ENCODE measurements at regions not wholly inside any gene's neighbourhood (a gene's known extent, or its start where the extent isn't known, plus 50 kb on each side); places are given as distances from the start of the nearest gene placed in this dataset.

DNA sequence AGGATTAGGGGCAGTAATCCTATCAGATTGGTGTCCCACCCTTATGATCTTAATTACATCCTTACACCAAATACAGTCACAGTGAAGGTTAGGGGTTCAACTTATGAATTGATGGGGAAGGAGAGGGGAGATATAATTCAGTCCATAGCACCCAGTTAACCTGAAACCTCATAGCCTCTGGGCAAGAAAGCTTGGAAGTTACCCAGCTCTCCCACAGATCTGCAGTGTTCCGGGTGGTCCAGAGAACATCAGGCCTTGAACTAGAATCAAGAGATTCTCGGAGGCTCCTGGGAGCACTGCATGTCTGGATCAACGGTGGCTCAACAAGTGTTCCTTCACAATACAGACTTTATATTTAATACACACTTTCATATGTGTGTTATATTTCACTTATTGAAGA, 392.6 kb upstream of the MARCKS start:
- no peak for TF ChIP-seq CTCF (IDR thresholded peaks at IDR 0.05; ENCODE audit: low read depth, low read length)
- Histone ChIP-seq H3K4me3 (ENCODE audit: low read depth, low read length) (no peak overlapping the region), H3K27me3 (no peaks in the 10 kb centered on the region), H3K4me1 (peaks cover 3% of the 10 kb centered on the region), H3K9me3 (no peaks in the 10 kb centered on the region), H3K36me3 (no peaks in the 10 kb centered on the region)
- no peak for DNase-seq

DNA sequence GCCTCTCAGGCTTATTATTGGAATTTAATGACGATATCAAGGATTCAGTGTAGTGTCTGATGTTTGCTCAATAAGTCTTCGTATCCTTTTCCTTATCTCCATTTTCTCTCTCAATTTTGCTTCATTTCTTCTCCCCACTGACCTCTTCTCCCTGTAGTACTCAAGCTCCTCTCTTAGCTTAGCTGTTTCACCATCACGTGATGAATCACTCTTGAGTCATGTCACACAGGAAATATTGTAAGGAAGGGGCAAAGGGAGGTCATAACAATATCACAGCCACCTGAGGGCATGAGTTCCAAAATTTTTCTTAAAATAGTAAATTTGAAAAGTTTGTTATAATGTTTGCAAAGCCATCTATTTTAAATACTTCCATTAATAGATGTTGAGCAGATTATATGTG, 392.2 kb upstream of the MARCKS start:
- DNase-seq: no peak
- no peak for TF ChIP-seq CTCF (IDR thresholded peaks at IDR 0.05; ENCODE audit: low read depth, low read length)
- H3K4me1 ChIP-seq: peaks cover 3% of the 10 kb centered on the region
- H3K4me3 ChIP-seq (ENCODE audit: low read depth, low read length): no peak overlapping the region
- H3K27me3 ChIP-seq: no peaks in the 10 kb centered on the region
- H3K9me3 ChIP-seq: no peaks in the 10 kb centered on the region
- no peaks in the 10 kb centered on the region for H3K36me3 ChIP-seq

DNA sequence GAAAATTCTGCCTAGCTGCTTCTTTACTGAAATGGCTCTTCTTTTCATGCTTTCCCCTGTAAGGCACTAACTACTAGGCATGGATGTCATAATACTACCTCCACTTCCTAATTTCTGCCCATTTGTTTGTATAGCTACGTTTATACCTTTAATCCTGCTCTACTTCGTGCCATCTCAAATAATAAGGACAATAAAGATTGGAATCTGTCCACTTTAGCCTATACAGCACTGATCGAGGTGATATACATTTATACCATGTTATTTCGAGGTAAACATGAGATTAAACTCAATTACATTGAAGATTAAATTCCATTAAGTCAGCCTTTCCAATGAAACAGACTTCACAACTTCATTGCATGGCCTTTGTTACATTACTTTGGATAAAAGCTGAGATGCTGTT, 390.6 kb upstream of the MARCKS start:
- no peaks in the 10 kb centered on the region for H3K36me3 ChIP-seq
- no peaks in the 10 kb centered on the region for H3K27me3 ChIP-seq
- H3K4me3 ChIP-seq (ENCODE audit: low read depth, low read length): no peak overlapping the region
- no peak for DNase-seq
- H3K4me1 ChIP-seq: no peaks in the 10 kb centered on the region; the same call in 1 of the 2 replicates
- no peaks in the 10 kb centered on the region for H3K9me3 ChIP-seq
- TF ChIP-seq CTCF (IDR thresholded peaks at IDR 0.05; ENCODE audit: low read depth, low read length): no peak

GRCh38 chr6:113475392-113475791, 381.8 kb upstream of the MARCKS start:
- no peak overlapping the region for H3K4me3 ChIP-seq (ENCODE audit: low read depth, low read length)
- no peaks in the 10 kb centered on the region for H3K4me1 ChIP-seq
- TF ChIP-seq CTCF (IDR thresholded peaks at IDR 0.05; ENCODE audit: low read depth, low read length): no peak
- DNase-seq: no peak
- no peaks in the 10 kb centered on the region for H3K9me3 ChIP-seq
- no peaks in the 10 kb centered on the region for H3K36me3 ChIP-seq
- H3K27me3 ChIP-seq: no peaks in the 10 kb centered on the region

DNA sequence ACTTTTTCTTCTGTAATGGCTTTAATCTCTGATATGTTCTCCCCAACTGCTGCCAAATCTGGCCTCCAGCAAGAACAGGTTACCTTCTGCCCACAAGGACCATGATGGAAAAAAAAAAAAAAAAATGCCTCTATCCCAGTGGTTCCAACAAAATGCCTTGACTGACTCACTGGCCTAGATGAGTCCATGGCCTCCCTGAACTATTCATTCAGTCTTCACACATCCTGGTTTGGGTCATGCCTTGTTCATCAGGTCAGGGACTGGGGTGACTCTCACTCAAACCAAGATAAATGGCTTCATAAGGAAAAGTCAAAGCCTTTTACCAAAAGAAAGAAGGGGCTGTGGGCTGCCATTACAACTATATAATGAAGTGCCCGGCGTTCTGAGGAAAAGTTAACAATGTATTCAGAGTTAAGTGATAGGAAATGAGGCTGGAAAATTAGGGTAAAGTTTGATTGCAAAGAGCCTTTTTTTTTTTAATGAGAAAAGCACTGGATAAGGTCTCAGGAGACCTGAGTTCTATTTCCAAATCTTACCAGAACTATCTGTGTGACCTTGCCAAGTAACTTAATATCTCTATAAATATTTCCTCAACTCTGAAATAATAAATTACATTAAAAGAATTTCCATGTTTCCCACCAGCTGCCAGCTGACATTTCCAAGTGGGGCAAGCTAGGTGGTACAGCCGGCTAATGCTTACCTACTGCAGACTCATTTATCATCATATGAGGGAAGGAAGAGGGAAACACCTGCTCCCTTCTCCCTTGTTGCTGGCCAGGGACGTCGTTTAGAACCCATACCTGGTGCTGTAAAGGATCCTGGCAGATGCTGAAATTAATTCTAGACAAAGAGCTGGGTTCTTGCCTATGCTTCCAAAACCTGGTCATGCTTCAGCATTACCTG, 380.0 kb upstream of the MARCKS start:
- no peaks in the 10 kb centered on the region for H3K9me3 ChIP-seq
- H3K27me3 ChIP-seq: no peaks in the 10 kb centered on the region
- H3K36me3 ChIP-seq: no peaks in the 10 kb centered on the region
- H3K4me1 ChIP-seq: no peaks in the 10 kb centered on the region
- DNase-seq: no peak
- no peak overlapping the region for H3K4me3 ChIP-seq (ENCODE audit: low read depth, low read length)
- no peak for TF ChIP-seq CTCF (IDR thresholded peaks at IDR 0.05; ENCODE audit: low read depth, low read length)

DNA sequence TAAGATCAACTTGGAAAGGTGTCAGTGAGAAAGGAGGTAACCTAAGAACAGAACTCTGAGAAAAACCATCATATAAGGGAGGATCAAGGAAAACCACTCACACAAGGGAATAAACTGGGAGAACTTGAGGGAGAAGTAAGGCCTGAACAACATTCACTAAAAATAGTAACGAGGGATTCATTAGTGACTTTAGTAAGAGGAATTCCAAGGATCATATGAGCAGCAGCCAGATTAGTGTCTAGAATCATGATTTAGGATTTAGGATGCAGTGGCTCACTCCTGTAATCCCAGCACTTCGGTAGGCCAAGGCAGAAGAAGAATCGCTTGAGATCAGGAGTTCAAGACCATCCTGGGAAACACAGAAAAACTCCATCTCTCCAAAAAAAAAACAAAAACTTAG, 376.5 kb upstream of the MARCKS start:
- no peak overlapping the region for H3K4me3 ChIP-seq (ENCODE audit: low read depth, low read length)
- no peaks in the 10 kb centered on the region for H3K4me1 ChIP-seq
- TF ChIP-seq CTCF (IDR thresholded peaks at IDR 0.05; ENCODE audit: low read depth, low read length): no peak
- H3K9me3 ChIP-seq: no peaks in the 10 kb centered on the region
- H3K36me3 ChIP-seq: no peaks in the 10 kb centered on the region
- H3K27me3 ChIP-seq: no peaks in the 10 kb centered on the region
- no peak for DNase-seq
